Endodermal cell (in vitro differentiated cells): ENCODE measurements at regions not wholly inside any gene's neighbourhood (a gene's known extent, or its start where the extent isn't known, plus 50 kb on each side); places are given as distances from the start of the nearest gene placed in this dataset.

Source experiments
- DNase-seq: peaks from one replicate; pipeline ENCODE4 v3.0.0-alpha.2; 2017
- H3K27ac ChIP-seq: 2 replicates; pipeline ENCODE4 v1.5.1; 2013; ENCODE audit warnings: mild to moderate bottlenecking, low read depth, low read length, moderate library complexity
- H3K27me3 ChIP-seq: 2 replicates; pipeline ENCODE4 v1.6.1; 2013; ENCODE audit warnings: mild to moderate bottlenecking, low read length, moderate library complexity; ENCODE audit not compliant: insufficient read depth, control insufficient read depth, poor library complexity, severe bottlenecking
- H3K36me3 ChIP-seq: 2 replicates; pipeline ENCODE4 v1.7.0; 2013; ENCODE audit warnings: mild to moderate bottlenecking, low read length, moderate library complexity; ENCODE audit not compliant: control insufficient read depth, insufficient read depth
- H3K4me1 ChIP-seq: one replicate; pipeline ENCODE4 v1.7.0; 2013; ENCODE audit warnings: low read length; ENCODE audit not compliant: control insufficient read depth, insufficient read depth
- H3K4me3 ChIP-seq: 2 replicates; pipeline ENCODE4 v1.5.1; 2013; ENCODE audit warnings: mild to moderate bottlenecking, low read length, moderate library complexity
- H3K9ac ChIP-seq: 2 replicates; pipeline ENCODE4 v1.6.1; 2013; ENCODE audit warnings: mild to moderate bottlenecking, low read length, moderate library complexity; ENCODE audit not compliant: poor library complexity, severe bottlenecking; ENCODE audit errors: extremely low read depth
- H3K9me3 ChIP-seq: 2 replicates; pipeline ENCODE4 v1.6.1; 2013; ENCODE audit warnings: mild to moderate bottlenecking, low read length, moderate library complexity; ENCODE audit not compliant: control insufficient read depth
- H3K27ac Mint-ChIP-seq: 2 replicates; pipeline ENCODE4 v1.8.0; 2020; ENCODE audit warnings: mixed read lengths
- H3K27me3 Mint-ChIP-seq: 2 replicates; pipeline ENCODE4 v1.8.0; 2021; ENCODE audit warnings: mild to moderate bottlenecking, mixed read lengths; ENCODE audit not compliant: insufficient read depth
- H3K36me3 Mint-ChIP-seq: 2 replicates; pipeline ENCODE4 v1.8.0; 2020; ENCODE audit warnings: low read depth, mixed read lengths
- H3K4me1 Mint-ChIP-seq: 2 replicates; pipeline ENCODE4 v1.8.0; 2020; ENCODE audit warnings: mixed read lengths
- H3K4me3 Mint-ChIP-seq: 2 replicates; pipeline ENCODE4 v1.8.0; 2020; ENCODE audit warnings: mild to moderate bottlenecking, moderate library complexity, mixed read lengths
- H3K9me3 Mint-ChIP-seq: 2 replicates; pipeline ENCODE4 v1.8.0; 2020; ENCODE audit warnings: mild to moderate bottlenecking, mixed read lengths
- CTCF ChIP-seq: fragments of 200-600 bp; sonication (generic); conservative IDR thresholded peaks from 2 replicates; pipeline ENCODE4 v1.5.0; 2021; ENCODE audit warnings: antibody characterized with exemption, mild to moderate bottlenecking
- WGBS, 2 experiments: methylation state at CpG; one replicate each; pipeline versions ENCODE4 v1.1.5 to v1.1.7; 2013; ENCODE audit warnings: missing lambda C conversion rate in 2 of 2, mixed read lengths in 1 of 2; ENCODE audit not compliant: insufficient coverage in 1 of 2, insufficient read length in 1 of 2; 5-methylcytosine and 5-hydroxymethylcytosine counted together

- peaks cover 12% of the 10 kb centered on the region for H3K4me1 Mint-ChIP-seq
- no peak for DNase-seq
- Histone ChIP-seq H3K27me3 (no peaks in the 10 kb centered on the region), H3K27ac (no peak overlapping the region), H3K9ac (no peak overlapping the region), H3K9me3 (no peaks in the 10 kb centered on the region), H3K4me1 (peaks cover 3% of the 10 kb centered on the region), H3K36me3 (no peaks in the 10 kb centered on the region), H3K4me3 (no peak overlapping the region)
- H3K36me3 Mint-ChIP-seq, result no peaks in the 10 kb centered on the region
- WGBS, 2 experiments, result 90% methylated on average over 1 of the region's 1 CpG; no CpG with 5 or more reads in 1 of the 2 experiments
- no peak for TF ChIP-seq CTCF
- H3K4me3 Mint-ChIP-seq, result no peak overlapping the region
- H3K9me3 Mint-ChIP-seq, result no peaks in the 10 kb centered on the region
- H3K27ac Mint-ChIP-seq, result no peak overlapping the region
- H3K27me3 Mint-ChIP-seq, result no peaks in the 10 kb centered on the region
Observed at GRCh38 chr6:146893690-146894089, 294.9 kb downstream of the ADGB start.

GRCh38 chr6:146894624-146895023, 295.9 kb downstream of the ADGB start:
- Mint-ChIP-seq H3K27ac (no peak overlapping the region), H3K4me1 (peaks cover 12% of the 10 kb centered on the region), H3K4me3 (no peak overlapping the region), H3K27me3 (no peaks in the 10 kb centered on the region), H3K36me3 (no peaks in the 10 kb centered on the region), H3K9me3 (no peaks in the 10 kb centered on the region)
- Histone ChIP-seq H3K4me1 (peaks cover 3% of the 10 kb centered on the region), H3K9me3 (no peaks in the 10 kb centered on the region), H3K36me3 (no peaks in the 10 kb centered on the region), H3K4me3 (no peak overlapping the region), H3K27ac (no peak overlapping the region), H3K27me3 (no peaks in the 10 kb centered on the region), H3K9ac (no peak overlapping the region)
- WGBS, 2 experiments, result 87% methylated on average over 1 of the region's 1 CpG; no CpG with 5 or more reads in 1 of the 2 experiments
- no peak for TF ChIP-seq CTCF
- no peak for DNase-seq

GRCh38 chr6:146895101-146895771, 296.5 kb downstream of the ADGB start:
- DNase-seq, result no peak
- H3K27ac Mint-ChIP-seq, result no peak overlapping the region
- Histone ChIP-seq H3K36me3 (no peaks in the 10 kb centered on the region), H3K4me3 (no peak overlapping the region), H3K27ac (no peak overlapping the region), H3K9ac (no peak overlapping the region), H3K9me3 (no peaks in the 10 kb centered on the region), H3K4me1 (peaks cover 3% of the 10 kb centered on the region), H3K27me3 (no peaks in the 10 kb centered on the region)
- peaks cover 12% of the 10 kb centered on the region for H3K4me1 Mint-ChIP-seq
- no peak for TF ChIP-seq CTCF
- H3K36me3 Mint-ChIP-seq, result no peaks in the 10 kb centered on the region
- H3K27me3 Mint-ChIP-seq, result no peaks in the 10 kb centered on the region
- H3K9me3 Mint-ChIP-seq, result no peaks in the 10 kb centered on the region
- H3K4me3 Mint-ChIP-seq, result no peak overlapping the region
- WGBS, 2 experiments, result 79 to 83% methylated on average over 9 of the region's 9 CpGs
